ENCODE measurements at regions not wholly inside any gene's neighbourhood (a gene's known extent, or its start where the extent isn't known, plus 50 kb on each side); places are given as distances from the start of the nearest gene placed in this dataset.
"Not testable (repeated sequence)": the region's sequence is repeated elsewhere in the genome, so short reads cannot be mapped to it uniquely, and the experiment has no call there.

DNA sequence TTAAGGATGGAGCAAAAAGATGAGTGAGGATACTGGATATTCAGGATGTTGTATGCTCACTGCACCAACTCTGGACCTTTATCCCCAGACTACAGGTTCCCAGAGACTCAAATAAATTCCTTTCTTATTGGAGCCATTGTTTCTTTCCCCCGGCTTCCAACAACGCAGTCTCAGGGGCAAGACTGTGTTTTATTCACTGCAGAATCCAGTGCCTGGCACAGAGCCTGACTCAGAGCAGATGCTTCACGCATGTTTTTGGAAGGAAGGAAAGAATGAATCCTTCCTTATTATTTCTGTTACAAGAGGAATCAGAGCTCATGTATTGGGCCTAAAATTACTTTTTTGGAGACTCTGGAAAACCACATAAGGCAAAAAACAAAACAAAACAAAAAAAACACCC is 96.0 kb upstream of the VGLL4 start:
- no peak for DNase-seq
- H3K4me3 ChIP-seq (ENCODE audit: insufficient read depth, low read depth, low read length, poor library complexity, severe bottlenecking), result no peak overlapping the region
- H3K27me3 ChIP-seq (replicated peaks; ENCODE audit: control insufficient read depth, insufficient read depth, low read length, poor library complexity, severe bottlenecking), result no peaks in the 10 kb centered on the region

GRCh38 chr3:11739123-11739522 is 95.4 kb upstream of the VGLL4 start:
- H3K27me3 ChIP-seq (replicated peaks; ENCODE audit: control insufficient read depth, insufficient read depth, low read length, poor library complexity, severe bottlenecking), result no peaks in the 10 kb centered on the region
- H3K36me3 ChIP-seq (ENCODE audit: control insufficient read depth, insufficient read depth, low read length), result no peaks in the 10 kb centered on the region

More for the DNA sequence above, 96.0 kb upstream of the VGLL4 start:
- Histone ChIP-seq H3K27ac (ENCODE audit: insufficient read depth, low read length, poor library complexity, severe bottlenecking) (no peak overlapping the region), H3K9me3 (ENCODE audit: control insufficient read depth, low read length) (no peaks in the 10 kb centered on the region), H3K4me1 (ENCODE audit: control insufficient read depth, insufficient read depth, low read length, poor library complexity, severe bottlenecking) (no peaks in the 10 kb centered on the region), H3K36me3 (ENCODE audit: control insufficient read depth, insufficient read depth, low read length) (no peaks in the 10 kb centered on the region)

GRCh38 chr3:11737742-11738141 is 94.0 kb upstream of the VGLL4 start:
- Histone ChIP-seq H3K27ac (ENCODE audit: insufficient read depth, low read length, poor library complexity, severe bottlenecking) (no peak overlapping the region), H3K27me3 (replicated peaks; ENCODE audit: control insufficient read depth, insufficient read depth, low read length, poor library complexity, severe bottlenecking) (no peaks in the 10 kb centered on the region), H3K4me1 (ENCODE audit: control insufficient read depth, insufficient read depth, low read length, poor library complexity, severe bottlenecking) (no peaks in the 10 kb centered on the region), H3K9me3 (ENCODE audit: control insufficient read depth, low read length) (no peaks in the 10 kb centered on the region), H3K4me3 (ENCODE audit: insufficient read depth, low read depth, low read length, poor library complexity, severe bottlenecking) (no peak overlapping the region), H3K36me3 (ENCODE audit: control insufficient read depth, insufficient read depth, low read length) (no peaks in the 10 kb centered on the region)
- no peak for DNase-seq

More at GRCh38 chr3:11739123-11739522, 95.4 kb upstream of the VGLL4 start:
- no peak overlapping the region for H3K27ac ChIP-seq (ENCODE audit: insufficient read depth, low read length, poor library complexity, severe bottlenecking)
- no peak for DNase-seq
- no peak overlapping the region for H3K4me3 ChIP-seq (ENCODE audit: insufficient read depth, low read depth, low read length, poor library complexity, severe bottlenecking)
- no peaks in the 10 kb centered on the region for H3K9me3 ChIP-seq (ENCODE audit: control insufficient read depth, low read length)
- no peaks in the 10 kb centered on the region for H3K4me1 ChIP-seq (ENCODE audit: control insufficient read depth, insufficient read depth, low read length, poor library complexity, severe bottlenecking)

GRCh38 chr3:11736136-11736833 is 92.6 kb upstream of the VGLL4 start:
- H3K4me3 ChIP-seq (ENCODE audit: insufficient read depth, low read depth, low read length, poor library complexity, severe bottlenecking), result no peak overlapping the region
- H3K27me3 ChIP-seq (replicated peaks; ENCODE audit: control insufficient read depth, insufficient read depth, low read length, poor library complexity, severe bottlenecking), result no peaks in the 10 kb centered on the region
- H3K4me1 ChIP-seq (ENCODE audit: control insufficient read depth, insufficient read depth, low read length, poor library complexity, severe bottlenecking), result no peaks in the 10 kb centered on the region
- H3K36me3 ChIP-seq (ENCODE audit: control insufficient read depth, insufficient read depth, low read length), result no peaks in the 10 kb centered on the region
- DNase-seq, result no peak
- H3K27ac ChIP-seq (ENCODE audit: insufficient read depth, low read length, poor library complexity, severe bottlenecking), result no peak overlapping the region
- no peaks in the 10 kb centered on the region for H3K9me3 ChIP-seq (ENCODE audit: control insufficient read depth, low read length)

GRCh38 chr3:11735638-11736037 is 91.9 kb upstream of the VGLL4 start:
- no peak for DNase-seq
- Histone ChIP-seq H3K27ac (ENCODE audit: insufficient read depth, low read length, poor library complexity, severe bottlenecking) (no peak overlapping the region), H3K36me3 (ENCODE audit: control insufficient read depth, insufficient read depth, low read length) (no peaks in the 10 kb centered on the region), H3K9me3 (ENCODE audit: control insufficient read depth, low read length) (no peaks in the 10 kb centered on the region), H3K4me3 (ENCODE audit: insufficient read depth, low read depth, low read length, poor library complexity, severe bottlenecking) (no peak overlapping the region), H3K27me3 (replicated peaks; ENCODE audit: control insufficient read depth, insufficient read depth, low read length, poor library complexity, severe bottlenecking) (no peaks in the 10 kb centered on the region), H3K4me1 (ENCODE audit: control insufficient read depth, insufficient read depth, low read length, poor library complexity, severe bottlenecking) (no peaks in the 10 kb centered on the region)

GRCh38 chr3:11735111-11735510 is 91.4 kb upstream of the VGLL4 start:
- not testable (repeated sequence) for DNase-seq; H3K9me3 ChIP-seq (ENCODE audit: control insufficient read depth, low read length); H3K27me3 ChIP-seq (replicated peaks; ENCODE audit: control insufficient read depth, insufficient read depth, low read length, poor library complexity, severe bottlenecking); H3K27ac ChIP-seq (ENCODE audit: insufficient read depth, low read length, poor library complexity, severe bottlenecking); H3K4me1 ChIP-seq (ENCODE audit: control insufficient read depth, insufficient read depth, low read length, poor library complexity, severe bottlenecking); H3K36me3 ChIP-seq (ENCODE audit: control insufficient read depth, insufficient read depth, low read length); H3K4me3 ChIP-seq (ENCODE audit: insufficient read depth, low read depth, low read length, poor library complexity, severe bottlenecking)

DNA sequence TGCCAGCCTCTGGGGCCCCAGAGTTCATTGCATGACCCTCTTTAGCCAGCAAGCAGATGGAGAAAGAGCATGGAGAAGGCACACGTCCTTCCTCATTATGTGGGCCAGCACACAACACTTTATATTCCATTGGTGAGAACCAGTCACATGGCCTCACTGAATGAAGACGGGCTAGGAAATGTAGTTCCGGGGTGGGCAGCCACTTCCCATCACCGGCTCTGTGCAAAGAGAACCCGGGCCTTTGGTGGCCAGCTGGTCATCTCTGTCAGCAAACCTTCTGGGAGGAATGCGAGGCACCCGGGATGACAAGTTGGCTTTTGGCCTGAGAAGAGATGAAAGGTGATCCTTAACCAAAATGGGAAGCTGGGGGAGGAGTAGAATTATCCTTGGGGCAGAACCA is 90.2 kb upstream of the VGLL4 start:
- Histone ChIP-seq H3K27ac (ENCODE audit: insufficient read depth, low read length, poor library complexity, severe bottlenecking) (no peak overlapping the region), H3K36me3 (ENCODE audit: control insufficient read depth, insufficient read depth, low read length) (no peaks in the 10 kb centered on the region), H3K9me3 (ENCODE audit: control insufficient read depth, low read length) (no peaks in the 10 kb centered on the region), H3K27me3 (replicated peaks; ENCODE audit: control insufficient read depth, insufficient read depth, low read length, poor library complexity, severe bottlenecking) (no peaks in the 10 kb centered on the region), H3K4me3 (ENCODE audit: insufficient read depth, low read depth, low read length, poor library complexity, severe bottlenecking) (no peak overlapping the region), H3K4me1 (ENCODE audit: control insufficient read depth, insufficient read depth, low read length, poor library complexity, severe bottlenecking) (no peaks in the 10 kb centered on the region)
- no peak for DNase-seq

GRCh38 chr3:11727207-11727606 is 83.5 kb upstream of the VGLL4 start:
- DNase-seq, result no peak
- Histone ChIP-seq H3K9me3 (ENCODE audit: control insufficient read depth, low read length) (no peaks in the 10 kb centered on the region), H3K4me1 (ENCODE audit: control insufficient read depth, insufficient read depth, low read length, poor library complexity, severe bottlenecking) (no peaks in the 10 kb centered on the region), H3K27ac (ENCODE audit: insufficient read depth, low read length, poor library complexity, severe bottlenecking) (no peak overlapping the region), H3K36me3 (ENCODE audit: control insufficient read depth, insufficient read depth, low read length) (no peaks in the 10 kb centered on the region), H3K27me3 (replicated peaks; ENCODE audit: control insufficient read depth, insufficient read depth, low read length, poor library complexity, severe bottlenecking) (no peaks in the 10 kb centered on the region), H3K4me3 (ENCODE audit: insufficient read depth, low read depth, low read length, poor library complexity, severe bottlenecking) (no peak overlapping the region)

DNA sequence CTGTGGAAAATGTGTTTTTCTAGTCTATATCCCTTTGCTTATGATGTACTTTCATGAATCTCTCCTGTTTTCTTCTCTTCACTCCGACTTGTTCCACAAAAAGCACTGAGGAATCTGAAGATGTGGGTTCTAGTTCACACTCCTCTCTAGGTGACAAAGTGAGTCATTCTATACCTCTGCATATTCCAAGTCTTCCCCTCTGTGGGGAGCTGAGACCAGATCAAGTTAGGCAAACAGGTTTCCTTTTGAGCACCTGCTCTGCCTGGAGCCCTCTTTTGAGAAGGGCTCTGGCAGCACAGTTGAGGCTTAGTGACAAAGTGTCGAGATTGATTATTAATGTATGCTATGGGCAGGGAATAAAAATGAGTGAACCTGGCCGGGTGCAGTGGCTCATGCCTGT is 82.4 kb upstream of the VGLL4 start:
- DNase-seq, result no peak
- no peaks in the 10 kb centered on the region for H3K4me1 ChIP-seq (ENCODE audit: control insufficient read depth, insufficient read depth, low read length, poor library complexity, severe bottlenecking)
- H3K27me3 ChIP-seq (replicated peaks; ENCODE audit: control insufficient read depth, insufficient read depth, low read length, poor library complexity, severe bottlenecking), result no peaks in the 10 kb centered on the region
- H3K27ac ChIP-seq (ENCODE audit: insufficient read depth, low read length, poor library complexity, severe bottlenecking), result no peak overlapping the region
- H3K4me3 ChIP-seq (ENCODE audit: insufficient read depth, low read depth, low read length, poor library complexity, severe bottlenecking), result no peak overlapping the region
- H3K36me3 ChIP-seq (ENCODE audit: control insufficient read depth, insufficient read depth, low read length), result no peaks in the 10 kb centered on the region
- no peaks in the 10 kb centered on the region for H3K9me3 ChIP-seq (ENCODE audit: control insufficient read depth, low read length)

DNA sequence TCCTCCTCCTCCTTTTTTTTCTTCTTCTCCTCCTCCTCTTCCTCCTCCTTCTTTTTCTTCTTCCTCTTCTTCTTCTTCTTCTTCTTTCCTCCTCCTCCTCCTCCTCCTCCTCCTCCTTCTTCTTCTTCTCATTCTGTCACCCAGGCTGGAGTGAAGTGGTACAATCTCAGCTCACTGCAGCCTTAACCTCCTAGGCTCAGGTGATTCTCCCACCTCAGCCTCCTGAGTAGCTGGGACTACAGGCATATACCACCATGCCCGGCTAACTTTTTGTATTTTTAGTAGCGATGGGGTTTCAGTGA is 81.6 kb upstream of the VGLL4 start:
- not testable (repeated sequence) for H3K36me3 ChIP-seq (ENCODE audit: control insufficient read depth, insufficient read depth, low read length); H3K27me3 ChIP-seq (replicated peaks; ENCODE audit: control insufficient read depth, insufficient read depth, low read length, poor library complexity, severe bottlenecking); H3K9me3 ChIP-seq (ENCODE audit: control insufficient read depth, low read length); H3K27ac ChIP-seq (ENCODE audit: insufficient read depth, low read length, poor library complexity, severe bottlenecking); H3K4me1 ChIP-seq (ENCODE audit: control insufficient read depth, insufficient read depth, low read length, poor library complexity, severe bottlenecking); DNase-seq; H3K4me3 ChIP-seq (ENCODE audit: insufficient read depth, low read depth, low read length, poor library complexity, severe bottlenecking)

All from effector memory CD4-positive, alpha-beta T cell (primary cell).